Neural cell (in vitro differentiated cells): ENCODE measurements at regions not wholly inside any gene's neighbourhood (a gene's known extent, or its start where the extent isn't known, plus 50 kb on each side); places are given as distances from the start of the nearest gene placed in this dataset.
"Not testable (repeated sequence)": the region's sequence is repeated elsewhere in the genome, so short reads cannot be mapped to it uniquely, and the experiment has no call there.

Experiments used
- CTCF ChIP-seq: fragments of 450-650 bp; IDR thresholded peaks from 2 replicates; pipeline ENCODE4 v1.5.1; 2014; ENCODE audit warnings: antibody characterized with exemption, mild to moderate bottlenecking, moderate library complexity; ENCODE audit not compliant: poor library complexity, severe bottlenecking
- EZH2 ChIP-seq: fragments of 200-600, 300-800 bp; shearing (Covaris generic), sonication (generic); IDR thresholded peaks from 2 replicates; pipeline ENCODE4 v1.6.1; 2014; ENCODE audit warnings: antibody characterized with exemption, low read length, borderline replicate concordance, mild to moderate bottlenecking; ENCODE audit not compliant: insufficient read depth, poor library complexity, severe bottlenecking
- REST ChIP-seq: IDR thresholded peaks from 2 replicates; pipeline ENCODE4 v1.6.1; 2012; ENCODE audit warnings: borderline replicate concordance

- TF ChIP-seq CTCF, EZH2, REST: not testable (repeated sequence)
Measured at GRCh38 chr3:153549686-153550085, 387.7 kb downstream of the RAP2B start.
